Fibroblast of skin of scalp (primary cell): ENCODE measurements at regions not wholly inside any gene's neighbourhood (a gene's known extent, or its start where the extent isn't known, plus 50 kb on each side); places are given as distances from the start of the nearest gene placed in this dataset.
"Not testable (repeated sequence)": the region's sequence is repeated elsewhere in the genome, so short reads cannot be mapped to it uniquely, and the experiment has no call there.

Experiments used
- DNase-seq: peaks from one replicate; pipeline ENCODE4 v3.0.0-alpha.2; 2013

GRCh38 chr3:55296030-55296429 lies 191.1 kb downstream of the WNT5A start:
- peak; percentile 78 for DNase-seq

- DNase-seq = peak; percentile 41
Measured at GRCh38 chr3:55294557-55294956, 192.5 kb downstream of the WNT5A start.

GRCh38 chr3:55292360-55292759 lies 194.7 kb downstream of the WNT5A start:
- no peak for DNase-seq

- DNase-seq = no peak
Measured at GRCh38 chr3:55288657-55289056, 198.4 kb downstream of the WNT5A start.

GRCh38 chr3:55286693-55287092 lies 200.4 kb downstream of the WNT5A start:
- no peak for DNase-seq

- peak; percentile 67 for DNase-seq
Measured at GRCh38 chr3:55285156-55285555, 201.9 kb downstream of the WNT5A start.

GRCh38 chr3:55283441-55283925 lies 203.6 kb downstream of the WNT5A start:
- peak; percentile 53 for DNase-seq

- DNase-seq = no peak
Measured at GRCh38 chr3:55282994-55283393, 204.1 kb downstream of the WNT5A start.

GRCh38 chr3:55272031-55272645 lies 215.0 kb downstream of the WNT5A start:
- DNase-seq = no peak

GRCh38 chr3:55271549-55271948 lies 215.6 kb downstream of the WNT5A start:
- no peak for DNase-seq

GRCh38 chr3:55270976-55271375 lies 216.1 kb downstream of the WNT5A start:
- peak; percentile 58 for DNase-seq

GRCh38 chr3:55269636-55270035 lies 217.5 kb downstream of the WNT5A start:
- DNase-seq = no peak

- no peak for DNase-seq
Measured at GRCh38 chr3:55269096-55269495, 218.0 kb downstream of the WNT5A start.

GRCh38 chr3:55267206-55267930 lies 219.7 kb downstream of the WNT5A start:
- peak; percentile 43 for DNase-seq

- no peak for DNase-seq
Measured at GRCh38 chr3:55264919-55265318, 222.2 kb downstream of the WNT5A start.

GRCh38 chr3:55252921-55253320 lies 234.2 kb downstream of the WNT5A start:
- DNase-seq = no peak

GRCh38 chr3:55249156-55249555 lies 237.9 kb downstream of the WNT5A start:
- DNase-seq = not testable (repeated sequence)

- DNase-seq = no peak
Measured at GRCh38 chr3:55247666-55248065, 239.4 kb downstream of the WNT5A start.

- peak; percentile 54 for DNase-seq
Measured at GRCh38 chr3:55246033-55246432, 241.1 kb downstream of the WNT5A start.

GRCh38 chr3:55245351-55245750 lies 241.8 kb downstream of the WNT5A start:
- DNase-seq = no peak

- DNase-seq = no peak
Measured at GRCh38 chr3:55244247-55244646, 242.9 kb downstream of the WNT5A start.

GRCh38 chr3:55243678-55244077 lies 243.4 kb downstream of the WNT5A start:
- DNase-seq = no peak

- DNase-seq = no peak
Measured at GRCh38 chr3:55242921-55243320, 244.2 kb downstream of the WNT5A start.

GRCh38 chr3:55241098-55241497 lies 246.0 kb downstream of the WNT5A start:
- DNase-seq = no peak
